K562 (cell line): ENCODE measurements at regions not wholly inside any gene's neighbourhood (a gene's known extent, or its start where the extent isn't known, plus 50 kb on each side); places are given as distances from the start of the nearest gene placed in this dataset.

Source experiments
- CHD7 ChIP-seq: fragments of 200-600 bp; sonication (generic); IDR thresholded peaks from one replicate; pipeline ENCODE4 v1.6.1; 2012; ENCODE audit warnings: mild to moderate bottlenecking, low read depth, low read length, inconsistent platforms
- KAT7 ChIP-seq: sonication (generic); formaldehyde crosslinking; IDR thresholded peaks from 2 replicates; pipeline ENCODE4 v1.8.0; 2022; ENCODE audit warnings: missing genetic modification reagents, mild to moderate bottlenecking, borderline replicate concordance
- MXI1 ChIP-seq: IDR thresholded peaks from 2 replicates; pipeline ENCODE4 v1.6.1; 2011; ENCODE audit warnings: low read depth, mild to moderate bottlenecking, improper control_type of control experiment, low read length
- NR1H2 ChIP-seq: sonication (generic); formaldehyde crosslinking; IDR thresholded peaks from 2 replicates; pipeline ENCODE4 v1.4.0; 2020; ENCODE audit warnings: mild to moderate bottlenecking, missing genetic modification reagents
- PHF8 ChIP-seq: fragments of 200-600 bp; sonication (generic); IDR thresholded peaks from 2 replicates; pipeline ENCODE4 v1.6.1; 2012; ENCODE audit warnings: mixed run types, mild to moderate bottlenecking, inconsistent platforms, low read length, moderate library complexity, borderline replicate concordance
- TF ChIP-seq, protein P1 (sequence below), 3 experiments: IDR thresholded peaks in 2 of 3; conservative IDR thresholded peaks in 1 of 3; 2 replicates each; pipeline ENCODE4 v1.5.1; 2011 to 2012; ENCODE audit warnings: low read length in 3 of 3, mild to moderate bottlenecking in 3 of 3, control low read depth in 2 of 3, improper control_type of control experiment in 1 of 3, inconsistent platforms in 1 of 3, low read depth in 1 of 3, mixed read lengths in 1 of 3, moderate library complexity in 1 of 3; ENCODE audit not compliant: insufficient read depth in 2 of 3

DNA sequence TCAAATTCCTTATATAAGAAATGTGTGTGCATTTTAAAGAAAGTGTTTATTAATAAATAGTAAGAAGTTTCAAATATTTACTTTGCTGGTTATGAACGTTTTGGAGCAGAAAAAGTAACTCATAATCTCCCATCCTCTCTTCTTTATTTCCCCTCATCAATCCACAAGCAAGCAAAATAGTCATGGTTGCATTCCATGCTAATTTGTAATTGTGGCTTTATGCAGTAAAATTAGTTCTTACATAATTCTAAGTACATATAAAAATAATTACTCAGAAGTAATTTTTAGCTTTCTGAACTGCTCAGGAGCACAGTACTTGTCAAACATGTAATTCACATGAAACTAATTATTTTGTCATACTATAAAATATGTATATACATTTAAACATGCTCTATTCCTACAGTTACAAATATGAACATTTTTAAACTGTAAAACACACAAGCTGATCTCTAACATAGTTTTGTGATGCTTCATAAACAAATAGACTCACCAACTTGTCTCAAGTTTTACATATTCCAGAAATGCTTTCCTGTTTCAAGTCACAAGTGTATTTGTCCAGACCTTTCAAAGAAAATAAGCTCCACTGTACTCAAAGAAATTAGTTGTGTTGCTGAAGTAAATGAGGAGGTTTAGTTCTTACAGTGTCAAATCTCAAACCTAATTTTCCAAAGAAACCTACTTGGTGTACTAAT lies 218.9 kb downstream of the PABPC4L start:
- TF ChIP-seq CHD7 (no peak), KAT7 (CRISPR knock-in tag) (no peak), MXI1 (no peak), NR1H2 (no peak), PHF8 (no peak)
- TF ChIP-seq, protein P1, sequence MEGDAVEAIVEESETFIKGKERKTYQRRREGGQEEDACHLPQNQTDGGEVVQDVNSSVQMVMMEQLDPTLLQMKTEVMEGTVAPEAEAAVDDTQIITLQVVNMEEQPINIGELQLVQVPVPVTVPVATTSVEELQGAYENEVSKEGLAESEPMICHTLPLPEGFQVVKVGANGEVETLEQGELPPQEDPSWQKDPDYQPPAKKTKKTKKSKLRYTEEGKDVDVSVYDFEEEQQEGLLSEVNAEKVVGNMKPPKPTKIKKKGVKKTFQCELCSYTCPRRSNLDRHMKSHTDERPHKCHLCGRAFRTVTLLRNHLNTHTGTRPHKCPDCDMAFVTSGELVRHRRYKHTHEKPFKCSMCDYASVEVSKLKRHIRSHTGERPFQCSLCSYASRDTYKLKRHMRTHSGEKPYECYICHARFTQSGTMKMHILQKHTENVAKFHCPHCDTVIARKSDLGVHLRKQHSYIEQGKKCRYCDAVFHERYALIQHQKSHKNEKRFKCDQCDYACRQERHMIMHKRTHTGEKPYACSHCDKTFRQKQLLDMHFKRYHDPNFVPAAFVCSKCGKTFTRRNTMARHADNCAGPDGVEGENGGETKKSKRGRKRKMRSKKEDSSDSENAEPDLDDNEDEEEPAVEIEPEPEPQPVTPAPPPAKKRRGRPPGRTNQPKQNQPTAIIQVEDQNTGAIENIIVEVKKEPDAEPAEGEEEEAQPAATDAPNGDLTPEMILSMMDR (IDR thresholded peaks at IDR 0.05 in 2 of 3, conservative IDR thresholded peaks at IDR 0.05 in 1 of 3; ENCODE audit: insufficient read depth in 2 of 3, low read depth in 1 of 3, low read length in 3 of 3): no peak
